HCT116 (cell line): ENCODE measurements at regions not wholly inside any gene's neighbourhood (a gene's known extent, or its start where the extent isn't known, plus 50 kb on each side); places are given as distances from the start of the nearest gene placed in this dataset.

ENCODE experiments used
- ATAC-seq: fragments of 200-7000 bp; cut with Tn5 transposase; 2 replicates; pipeline ENCODE4 v1.9.1; 2020; ENCODE audit warnings: mild to moderate bottlenecking, moderate library complexity
- BruUV-seq: library from RNA; stranded (reverse); fragments of 400-500 nt; replicated peaks from 2 replicates; lab custom pipeline; 2021; lab: Mats Ljungman, UMichigan
- CTCF ChIA-PET: fragments of 300-600 bp; sonication (Branson Sonifier 250); formaldehyde crosslinking; loops from one replicate; lab custom pipeline; 2021; ENCODE audit warnings: antibody characterized with exemption; lab: Charles Lee
- POLR2A ChIA-PET: fragments of 300-600, 350-600 bp; sonication (Branson Sonifier 250); formaldehyde crosslinking; loops from one replicate; lab custom pipeline; 2021; ENCODE audit warnings: antibody characterized with exemption; lab: Charles Lee
- RAD21 ChIA-PET, 2 experiments: fragments of 300-600 bp; sonication (Branson Sonifier 250); formaldehyde crosslinking; loops; one replicate each; lab custom pipeline; 2023; ENCODE audit warnings: low total read pairs in 2 of 2; ENCODE audit not compliant: uncharacterized antibody in 2 of 2, unreplicated experiment in 2 of 2, low non-redundant PET in 1 of 2; lab: Charles Lee
- DNase-seq: peaks from one replicate; pipeline ENCODE4 v3.0.0-alpha.2; 2010; ENCODE audit warnings: low read depth, low spot score
- H2AFZ ChIP-seq: fragments of 200-600 bp; shearing (Covaris generic), sonication (generic); 2 replicates; pipeline ENCODE4 v1.6.1; 2017; ENCODE audit warnings: low read depth, mixed run types, mixed read lengths, antibody characterized with exemption, low read length; ENCODE audit not compliant: poor library complexity, severe bottlenecking
- H3K27ac ChIP-seq: 2 replicates; pipeline ENCODE4 v1.5.1; 2012; ENCODE audit warnings: low read depth, low read length
- H3K27me3 ChIP-seq: fragments of 200-600 bp; sonication (generic); 2 replicates; pipeline ENCODE4 v1.6.1; 2016; ENCODE audit warnings: mixed run types, low read length, mixed read lengths; ENCODE audit not compliant: insufficient read depth
- H3K36me3 ChIP-seq, 2 experiments: fragments of 200-500 bp in 1 of 2; fragments of 200-600 bp in 1 of 2; sonication (Bioruptor generic) in 1 of 2; sonication (generic) in 1 of 2; 2 replicates each; pipeline versions ENCODE4 v1.5.1 to v1.6.1; 2014 to 2016; ENCODE audit warnings: low read length in 2 of 2, inconsistent platforms in 1 of 2, mixed read lengths in 1 of 2, mixed run types in 1 of 2; ENCODE audit not compliant: insufficient read depth in 2 of 2, control insufficient read depth in 1 of 2
- H3K4me1 ChIP-seq, 2 experiments: fragments of 200-600 bp in 1 of 2; sonication (generic) in 1 of 2; 2 replicates each; pipeline versions ENCODE4 v1.5.1 to v1.6.1; 2012 to 2017; ENCODE audit warnings: low read length in 2 of 2, inconsistent platforms in 1 of 2, mild to moderate bottlenecking in 1 of 2, mixed read lengths in 1 of 2, mixed run types in 1 of 2, moderate library complexity in 1 of 2; ENCODE audit not compliant: insufficient read depth in 2 of 2, control insufficient read depth in 1 of 2
- H3K4me2 ChIP-seq: fragments of 200-600 bp; sonication (generic); 2 replicates; pipeline ENCODE4 v1.6.1; 2017; ENCODE audit warnings: mixed run types, low read length, mixed read lengths
- H3K4me3 ChIP-seq, 2 experiments: fragments of 200-600 bp in 1 of 2; sonication (generic) in 1 of 2; replicated peaks in 1 of 2; 2 replicates each; pipeline ENCODE4 v1.5.1; 2011 to 2016; ENCODE audit warnings: low read length in 2 of 2, control low read depth in 1 of 2, low read depth in 1 of 2, mild to moderate bottlenecking in 1 of 2, mixed read lengths in 1 of 2, mixed run types in 1 of 2
- H3K79me2 ChIP-seq: fragments of 200-600 bp; sonication (generic); 2 replicates; pipeline ENCODE4 v1.6.1; 2017; ENCODE audit warnings: mild to moderate bottlenecking, mixed run types, low read length, moderate library complexity, mixed read lengths; ENCODE audit not compliant: insufficient read depth
- H3K9ac ChIP-seq: fragments of 200-600 bp; sonication (generic); 2 replicates; pipeline ENCODE4 v1.6.1; 2016; ENCODE audit warnings: low read length, mixed read lengths
- H3K9me2 ChIP-seq: fragments of 200-600 bp; sonication (generic), shearing (Covaris generic); 2 replicates; pipeline ENCODE4 v1.6.1; 2017; ENCODE audit warnings: mixed run types, mild to moderate bottlenecking, moderate library complexity; ENCODE audit not compliant: insufficient read depth
- H3K9me3 ChIP-seq, 2 experiments: fragments of 200-500 bp in 1 of 2; fragments of 200-600 bp in 1 of 2; sonication (Bioruptor generic) in 1 of 2; sonication (generic) in 1 of 2; 2 replicates each; pipeline ENCODE4 v1.6.1; 2014 to 2017; ENCODE audit warnings: low read length in 2 of 2, mixed read lengths in 2 of 2, inconsistent platforms in 1 of 2, low read depth in 1 of 2, mild to moderate bottlenecking in 1 of 2, mixed run types in 1 of 2, moderate library complexity in 1 of 2; ENCODE audit not compliant: control insufficient read depth in 1 of 2, insufficient read depth in 1 of 2
- H4K20me1 ChIP-seq: fragments of 200-600 bp; sonication (generic), shearing (Covaris generic); 2 replicates; pipeline ENCODE4 v1.6.1; 2017; ENCODE audit warnings: mixed run types, mild to moderate bottlenecking, moderate library complexity; ENCODE audit not compliant: insufficient read depth
- CBX3 ChIP-seq: IDR thresholded peaks from 2 replicates; pipeline ENCODE4 v1.6.1; 2012; ENCODE audit warnings: low read depth
- CEBPB ChIP-seq: IDR thresholded peaks from 2 replicates; pipeline ENCODE4 v1.6.1; 2012; ENCODE audit warnings: low read depth
- CTCF ChIP-seq, 3 experiments: fragments of 200-600 bp in 1 of 3; sonication (generic) in 1 of 3; IDR thresholded peaks in 2 of 3; conservative IDR thresholded peaks in 1 of 3; 2 replicates each; pipeline ENCODE4 v1.5.1; 2012 to 2017; ENCODE audit warnings: low read depth in 2 of 3, low read length in 2 of 3, antibody characterized with exemption in 1 of 3, borderline replicate concordance in 1 of 3, control low read depth in 1 of 3, mild to moderate bottlenecking in 1 of 3, mixed read lengths in 1 of 3, mixed run types in 1 of 3, moderate library complexity in 1 of 3; ENCODE audit not compliant: insufficient read depth in 1 of 3
- EGR1 ChIP-seq: IDR thresholded peaks from 2 replicates; pipeline ENCODE4 v1.6.1; 2012; ENCODE audit warnings: low read depth
- EZH2 ChIP-seq: fragments of 200-600 bp; sonication (generic); IDR thresholded peaks from 2 replicates; pipeline ENCODE4 v1.6.1; 2017; ENCODE audit warnings: antibody characterized with exemption, mixed run types
- EZH2phosphoT487 ChIP-seq: fragments of 200-600 bp; IDR thresholded peaks from 2 replicates; pipeline ENCODE4 v1.6.1; 2018; ENCODE audit warnings: antibody characterized with exemption, borderline replicate concordance
- JUND ChIP-seq: IDR thresholded peaks from 2 replicates; pipeline ENCODE4 v1.6.1; 2012
- POLR2A ChIP-seq: IDR thresholded peaks from 2 replicates; pipeline ENCODE4 v1.7.0; 2011; ENCODE audit warnings: borderline replicate concordance; ENCODE audit not compliant: insufficient read depth, insufficient read length; ENCODE audit errors: extremely low read depth
- POLR2AphosphoS5 ChIP-seq: IDR thresholded peaks from 2 replicates; pipeline ENCODE4 v1.6.1; 2011; ENCODE audit warnings: mild to moderate bottlenecking, low read depth, low read length, moderate library complexity
- REST ChIP-seq: IDR thresholded peaks from 2 replicates; pipeline ENCODE4 v1.6.1; 2012; ENCODE audit warnings: low read depth
- SRF ChIP-seq: IDR thresholded peaks from 2 replicates; pipeline ENCODE4 v1.6.1; 2012; ENCODE audit warnings: low read depth
- TCF7L2 ChIP-seq: IDR thresholded peaks from 2 replicates; pipeline ENCODE4 v1.7.0; 2011; ENCODE audit warnings: borderline replicate concordance, inconsistent platforms; ENCODE audit not compliant: insufficient read depth, insufficient read length; ENCODE audit errors: extremely low read depth
- YY1 ChIP-seq: IDR thresholded peaks from 2 replicates; pipeline ENCODE4 v1.6.1; 2011; ENCODE audit warnings: low read length, low read depth, moderate library complexity, mild to moderate bottlenecking; ENCODE audit not compliant: insufficient replicate concordance; ENCODE audit errors: extremely low read depth
- ZBTB33 ChIP-seq: IDR thresholded peaks from 2 replicates; pipeline ENCODE4 v1.6.1; 2011; ENCODE audit warnings: mild to moderate bottlenecking, low read length, moderate library complexity; ENCODE audit not compliant: insufficient replicate concordance; ENCODE audit errors: extremely low read depth
- ZFX ChIP-seq: fragments of 450-650 bp; IDR thresholded peaks from 2 replicates; pipeline ENCODE4 v1.6.1; 2017
- ZNF274 ChIP-seq: fragments of 200-500 bp; sonication (Bioruptor generic); IDR thresholded peaks from 2 replicates; pipeline ENCODE4 v1.6.1; 2014; ENCODE audit warnings: mild to moderate bottlenecking, low read depth, low read length, inconsistent platforms
- intact Hi-C: fragments of 100-400 bp; cut with micrococcal nuclease; formaldehyde crosslinking; loops from 2 replicates; pipeline ENCODE4 v1.10.0; 2022

- no peak for TF ChIP-seq CEBPB
- TF ChIP-seq POLR2AphosphoS5: no peak
- TF ChIP-seq EZH2phosphoT487: no peak
- no peak for TF ChIP-seq CBX3
- TF ChIP-seq EZH2: no peak
- TF ChIP-seq REST: no peak
- no peak for TF ChIP-seq YY1
- TF ChIP-seq, all 23 proteins: peak for 0
These were observed 241.5 kb downstream of the BCL11B start (continued) for GRCh38 chr14:99030454-99030853.

GRCh38 chr14:99032759-99033158 lies 239.2 kb downstream of the BCL11B start:
- Histone ChIP-seq H3K4me1 (peaks cover 10 to 13% of the 10 kb centered on the region in 2 experiments), H3K4me2 (no peak overlapping the region), H3K27me3 (no peaks in the 10 kb centered on the region), H2AFZ (no peak overlapping the region), H3K36me3 (no peaks in the 10 kb centered on the region), H3K27ac (no peak overlapping the region), H3K9me2 (no peaks in the 10 kb centered on the region), H3K4me3 (no peak overlapping the region), H4K20me1 (no peaks in the 10 kb centered on the region), H3K9me3 (no peaks in the 10 kb centered on the region), H3K79me2 (no peaks in the 10 kb centered on the region), H3K9ac (no peak overlapping the region)
- DNase-seq: no peak
- ChIA-PET RAD21 (no interaction called here), CTCF (no interaction called here), POLR2A (no interaction called here)
- intact Hi-C loops: no loop called here
- BruUV-seq: no TSS peak
- no peak for ATAC-seq
- TF ChIP-seq ZNF274: no peak
- TF ChIP-seq POLR2A: no peak
- TF ChIP-seq EGR1: no peak
- no peak for TF ChIP-seq CEBPB
- TF ChIP-seq CTCF (IDR thresholded peaks at IDR 0.05 in 2 of 3, conservative IDR thresholded peaks at IDR 0.05 in 1 of 3; ENCODE audit: borderline replicate concordance in 1 of 3, insufficient read depth in 1 of 3, low read depth in 2 of 3, low read length in 2 of 3): no peak
- TF ChIP-seq EZH2phosphoT487: no peak
- TF ChIP-seq JUND: no peak
- no peak for TF ChIP-seq ZBTB33
- TF ChIP-seq TCF7L2: no peak
- no peak for TF ChIP-seq EZH2
- no peak for TF ChIP-seq ZFX
- no peak for TF ChIP-seq SRF
